Suprapubic skin (tissue), 4 donors: ENCODE measurements at regions not wholly inside any gene's neighbourhood (a gene's known extent, or its start where the extent isn't known, plus 50 kb on each side); places are given as distances from the start of the nearest gene placed in this dataset.

ENCODE experiments used
- CTCF ChIP-seq, 2 donors: fragments of 200-600 bp in 1 of 2; fragments of 450-650 bp in 1 of 2; sonication (generic) in 1 of 2; IDR thresholded peaks; one replicate each; pipeline ENCODE4 v1.5.1; 2016 to 2019; ENCODE audit warnings: antibody characterized with exemption in 2 of 2, mild to moderate bottlenecking in 1 of 2, moderate library complexity in 1 of 2
- EP300 ChIP-seq: sonication (generic); formaldehyde crosslinking; IDR thresholded peaks from one replicate; pipeline ENCODE4 v1.6.1; 2017; ENCODE audit warnings: antibody characterized with exemption
- POLR2A ChIP-seq, 2 donors: fragments of 450-650 bp; IDR thresholded peaks; one replicate each; pipeline ENCODE4 v1.6.1; 2017; ENCODE audit warnings: antibody characterized with exemption in 2 of 2, mild to moderate bottlenecking in 2 of 2, moderate library complexity in 2 of 2
- POLR2AphosphoS5 ChIP-seq, 3 donors: sonication (generic); formaldehyde crosslinking; IDR thresholded peaks; one replicate each; pipeline ENCODE4 v1.6.1; 2017; ENCODE audit warnings: antibody characterized with exemption in 3 of 3

DNA sequence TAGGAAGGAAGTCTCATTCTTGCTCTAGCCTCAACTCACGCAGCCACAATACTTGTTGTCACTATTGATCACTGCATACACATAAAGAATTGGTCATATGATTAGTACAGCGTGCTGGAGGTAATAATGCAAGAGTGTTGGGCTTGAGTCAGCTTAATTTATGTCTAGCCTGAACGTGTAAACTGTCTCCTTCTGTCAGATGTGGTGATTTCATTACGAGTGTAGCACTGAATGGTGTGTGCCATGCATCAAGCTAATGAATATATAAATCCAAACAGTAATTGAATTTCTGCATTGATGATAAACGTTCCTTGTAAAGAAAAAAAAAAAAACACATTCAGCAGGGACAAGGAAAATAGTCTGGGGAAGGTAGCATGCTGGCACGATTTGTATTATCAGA, 396.2 kb upstream of the RAG2 start:
- TF ChIP-seq CTCF (IDR thresholded peaks at IDR 0.05) (no peak), POLR2AphosphoS5 (IDR thresholded peaks at IDR 0.05) (no peak), EP300 (no peak), POLR2A (IDR thresholded peaks at IDR 0.05) (no peak)
